Calu3 (cell line): ENCODE measurements at regions not wholly inside any gene's neighbourhood (a gene's known extent, or its start where the extent isn't known, plus 50 kb on each side); places are given as distances from the start of the nearest gene placed in this dataset.

Experiments
- BruUV-seq: library from RNA; stranded (reverse); fragments of 400-500 nt; replicated peaks from 2 replicates; lab custom pipeline; 2021; lab: Mats Ljungman, UMichigan
- CTCF ChIA-PET: fragments of 300-600 bp; sonication (Branson Sonifier 250); formaldehyde crosslinking; loops from one replicate; lab custom pipeline; 2022; ENCODE audit warnings: antibody characterized with exemption; lab: Charles Lee
- DNase-seq: peaks from one replicate; pipeline ENCODE4 v3.0.0; 2022
- H3K27ac Mint-ChIP-seq: one replicate; pipeline ENCODE4 v1.8.0; 2022; ENCODE audit warnings: mixed read lengths; ENCODE audit not compliant: unreplicated experiment
- H3K27me3 Mint-ChIP-seq: one replicate; pipeline ENCODE4 v1.8.0; 2022; ENCODE audit warnings: mixed read lengths; ENCODE audit not compliant: unreplicated experiment
- H3K36me3 Mint-ChIP-seq: one replicate; pipeline ENCODE4 v1.8.0; 2022; ENCODE audit warnings: mild to moderate bottlenecking, moderate library complexity, mixed read lengths; ENCODE audit not compliant: insufficient read depth, unreplicated experiment
- H3K4me1 Mint-ChIP-seq: one replicate; pipeline ENCODE4 v1.8.0; 2022; ENCODE audit warnings: mild to moderate bottlenecking, low read depth, mixed read lengths; ENCODE audit not compliant: unreplicated experiment
- H3K4me3 Mint-ChIP-seq: one replicate; pipeline ENCODE4 v1.8.0; 2022; ENCODE audit warnings: mild to moderate bottlenecking, low read depth, moderate library complexity, mixed read lengths; ENCODE audit not compliant: unreplicated experiment
- H3K9me3 Mint-ChIP-seq: one replicate; pipeline ENCODE4 v1.8.0; 2022; ENCODE audit warnings: low read depth, mixed read lengths; ENCODE audit not compliant: unreplicated experiment
- intact Hi-C: fragments of 100-400 bp; cut with micrococcal nuclease; formaldehyde crosslinking; loops from one replicate; pipeline ENCODE4 v1.10.0; 2022; ENCODE audit not compliant: unreplicated experiment
- TF ChIP-seq, protein P1 (sequence below): fragments of 200-600 bp; IDR thresholded peaks from one replicate; pipeline ENCODE4 v1.8.0; 2022; ENCODE audit warnings: antibody characterized with exemption; ENCODE audit not compliant: unreplicated experiment

DNA sequence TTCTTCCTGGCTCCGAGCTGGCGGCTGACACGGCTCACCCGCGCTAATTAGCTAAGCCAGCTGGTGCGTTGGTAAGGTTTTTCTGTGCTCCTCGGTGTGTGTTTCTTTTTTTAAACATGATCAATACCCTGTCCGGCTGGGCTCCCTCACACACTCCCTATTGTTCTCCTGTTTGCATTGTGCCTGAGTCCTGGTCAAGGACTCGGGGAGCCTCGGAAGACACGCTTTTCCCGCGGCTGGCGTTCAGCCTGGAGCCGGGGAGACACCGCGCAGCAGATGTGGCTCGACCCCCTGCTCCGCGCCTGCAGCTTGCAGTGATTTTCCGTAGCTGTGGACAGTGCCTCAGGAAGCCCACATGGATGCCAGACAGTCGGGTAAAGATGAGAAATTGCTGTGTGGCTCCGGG lies 454.9 kb upstream of the CADM1 start:
- CTCF ChIA-PET = no interaction called here
- intact Hi-C loops = no loop called here
- Mint-ChIP-seq H3K27ac (no peak overlapping the region), H3K36me3 (no peaks in the 10 kb centered on the region), H3K4me3 (no peak overlapping the region), H3K27me3 (no peaks in the 10 kb centered on the region), H3K9me3 (no peaks in the 10 kb centered on the region), H3K4me1 (no peaks in the 10 kb centered on the region)
- BruUV-seq = no TSS peak
- DNase-seq = no peak
- TF ChIP-seq, protein P1, sequence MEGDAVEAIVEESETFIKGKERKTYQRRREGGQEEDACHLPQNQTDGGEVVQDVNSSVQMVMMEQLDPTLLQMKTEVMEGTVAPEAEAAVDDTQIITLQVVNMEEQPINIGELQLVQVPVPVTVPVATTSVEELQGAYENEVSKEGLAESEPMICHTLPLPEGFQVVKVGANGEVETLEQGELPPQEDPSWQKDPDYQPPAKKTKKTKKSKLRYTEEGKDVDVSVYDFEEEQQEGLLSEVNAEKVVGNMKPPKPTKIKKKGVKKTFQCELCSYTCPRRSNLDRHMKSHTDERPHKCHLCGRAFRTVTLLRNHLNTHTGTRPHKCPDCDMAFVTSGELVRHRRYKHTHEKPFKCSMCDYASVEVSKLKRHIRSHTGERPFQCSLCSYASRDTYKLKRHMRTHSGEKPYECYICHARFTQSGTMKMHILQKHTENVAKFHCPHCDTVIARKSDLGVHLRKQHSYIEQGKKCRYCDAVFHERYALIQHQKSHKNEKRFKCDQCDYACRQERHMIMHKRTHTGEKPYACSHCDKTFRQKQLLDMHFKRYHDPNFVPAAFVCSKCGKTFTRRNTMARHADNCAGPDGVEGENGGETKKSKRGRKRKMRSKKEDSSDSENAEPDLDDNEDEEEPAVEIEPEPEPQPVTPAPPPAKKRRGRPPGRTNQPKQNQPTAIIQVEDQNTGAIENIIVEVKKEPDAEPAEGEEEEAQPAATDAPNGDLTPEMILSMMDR = no peak

DNA sequence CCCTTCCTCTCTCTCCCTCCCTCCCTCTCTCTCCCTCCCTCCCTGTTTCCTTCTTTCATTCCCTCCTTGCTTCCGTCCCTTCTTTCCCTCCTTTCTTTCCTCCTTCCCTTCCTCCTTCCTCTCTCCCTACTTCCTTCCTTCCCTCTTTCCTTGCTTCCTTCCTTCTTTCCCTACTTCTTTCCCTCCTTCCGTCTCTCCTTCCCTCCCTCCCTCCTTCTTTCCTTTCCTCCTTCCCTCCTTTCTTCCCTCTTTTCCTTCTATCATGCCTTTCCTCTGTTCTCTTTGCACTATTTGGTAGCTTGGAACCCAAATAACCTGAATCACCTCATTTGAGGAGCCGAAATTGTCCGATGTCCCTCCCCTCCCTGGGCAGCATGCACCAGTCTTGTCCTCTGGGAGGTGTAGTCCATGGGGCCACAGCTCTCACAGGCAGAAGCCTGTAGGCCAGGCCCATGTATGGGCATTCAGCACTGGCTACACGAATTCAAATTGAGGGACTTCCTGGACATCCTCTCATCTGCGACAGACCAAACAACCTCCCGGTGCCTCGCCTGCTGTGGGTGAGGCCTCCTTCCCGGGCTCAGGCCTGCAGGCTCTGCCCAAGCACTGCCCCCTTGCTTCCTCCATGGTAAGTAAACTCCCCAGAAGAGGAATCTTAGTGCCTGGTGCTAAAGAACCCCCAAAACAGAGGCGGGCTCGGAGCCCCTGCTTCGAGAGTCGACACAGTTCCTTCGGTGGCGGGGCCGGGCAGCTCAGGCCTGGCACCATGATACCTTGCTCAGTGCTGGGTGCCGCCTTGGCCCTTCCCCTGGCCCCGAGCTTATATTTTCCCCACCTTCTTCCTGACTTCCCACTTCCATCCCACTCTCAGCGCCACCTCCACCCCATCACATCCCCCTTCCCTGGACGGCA lies 454.1 kb upstream of the CADM1 start:
- Mint-ChIP-seq H3K27me3 (no peaks in the 10 kb centered on the region), H3K4me1 (no peaks in the 10 kb centered on the region), H3K36me3 (no peaks in the 10 kb centered on the region), H3K9me3 (no peaks in the 10 kb centered on the region), H3K4me3 (no peak overlapping the region), H3K27ac (no peak overlapping the region)
- CTCF ChIA-PET = no interaction called here
- DNase-seq = no peak
- no TSS peak for BruUV-seq
- TF ChIP-seq, protein P1 = no peak
- intact Hi-C loops = no loop called here

DNA sequence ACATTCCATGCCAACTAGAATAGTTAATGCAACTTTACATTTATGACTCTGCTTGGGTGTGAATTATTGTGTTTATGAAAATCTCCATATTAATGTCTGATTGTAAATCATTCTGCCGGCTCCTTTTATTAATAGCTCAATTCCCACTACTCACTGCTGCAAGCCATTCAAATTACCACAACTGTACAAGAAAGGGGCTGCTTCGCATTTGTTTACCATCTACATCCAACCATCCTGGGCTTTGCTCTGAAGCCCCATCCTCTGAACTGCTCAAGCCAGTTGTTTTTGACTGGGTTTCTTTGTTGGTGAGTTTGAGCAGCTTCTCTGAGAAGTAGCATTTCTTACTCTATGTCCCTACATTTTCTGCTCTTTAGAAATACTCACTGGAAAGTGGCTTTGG lies 451.6 kb upstream of the CADM1 start:
- DNase-seq = no peak
- Mint-ChIP-seq H3K9me3 (peaks cover 4% of the 10 kb centered on the region), H3K36me3 (no peaks in the 10 kb centered on the region), H3K27me3 (no peaks in the 10 kb centered on the region), H3K4me3 (no peak overlapping the region), H3K4me1 (no peaks in the 10 kb centered on the region), H3K27ac (no peak overlapping the region)
- intact Hi-C loops = no loop called here
- TF ChIP-seq, protein P1 = no peak
- CTCF ChIA-PET = no interaction called here
- BruUV-seq = no TSS peak

DNA sequence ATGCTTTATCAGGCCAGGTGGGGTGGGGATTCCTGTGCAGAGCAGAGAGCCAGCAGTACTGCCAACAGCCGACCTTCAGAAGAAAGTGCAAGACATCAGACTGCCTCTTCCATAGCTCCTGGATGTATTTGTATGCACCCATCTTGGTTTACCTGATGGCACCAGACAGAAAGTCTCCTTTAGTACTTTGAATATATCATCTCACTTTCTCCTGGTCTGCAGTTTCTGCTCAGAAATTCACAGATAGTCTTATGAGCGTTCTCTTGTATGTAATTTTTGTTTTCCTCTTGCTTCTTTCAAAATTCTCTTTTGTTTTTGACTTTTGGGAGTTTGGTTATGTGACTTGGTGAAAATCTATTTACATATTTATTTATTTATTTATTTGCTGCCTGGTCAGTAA lies 446.4 kb upstream of the CADM1 start:
- CTCF ChIA-PET = no interaction called here
- BruUV-seq = no TSS peak
- Mint-ChIP-seq H3K36me3 (no peaks in the 10 kb centered on the region), H3K4me1 (no peaks in the 10 kb centered on the region), H3K27me3 (peaks cover 5% of the 10 kb centered on the region), H3K4me3 (no peak overlapping the region), H3K27ac (no peak overlapping the region), H3K9me3 (peaks cover 8% of the 10 kb centered on the region)
- intact Hi-C loops = no loop called here
- DNase-seq = no peak
- TF ChIP-seq, protein P1 = no peak
